ENCODE measurements at regions not wholly inside any gene's neighbourhood (a gene's known extent, or its start where the extent isn't known, plus 50 kb on each side); places are given as distances from the start of the nearest gene placed in this dataset.

DNA sequence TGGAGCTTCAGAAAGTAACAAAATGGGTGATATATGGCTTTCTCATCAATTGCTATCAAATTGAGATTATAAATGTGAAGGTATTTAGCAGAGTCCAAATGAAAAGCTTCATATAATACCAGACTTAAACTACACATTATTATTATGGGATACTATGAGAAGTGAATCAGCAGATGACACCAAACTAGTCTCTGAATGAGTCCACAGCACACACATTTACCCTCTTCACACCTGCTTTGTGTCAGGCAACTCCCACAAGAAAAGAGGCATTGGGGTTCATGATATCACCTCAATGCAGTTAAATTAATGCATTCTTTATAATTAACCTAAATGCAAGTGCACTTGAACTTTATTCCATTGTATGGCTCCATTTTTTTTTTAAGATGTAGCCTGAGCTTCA, 330.5 kb downstream of the BCL11B start:
- no peak for DNase-seq (ENCODE audit: low read depth)

DNA sequence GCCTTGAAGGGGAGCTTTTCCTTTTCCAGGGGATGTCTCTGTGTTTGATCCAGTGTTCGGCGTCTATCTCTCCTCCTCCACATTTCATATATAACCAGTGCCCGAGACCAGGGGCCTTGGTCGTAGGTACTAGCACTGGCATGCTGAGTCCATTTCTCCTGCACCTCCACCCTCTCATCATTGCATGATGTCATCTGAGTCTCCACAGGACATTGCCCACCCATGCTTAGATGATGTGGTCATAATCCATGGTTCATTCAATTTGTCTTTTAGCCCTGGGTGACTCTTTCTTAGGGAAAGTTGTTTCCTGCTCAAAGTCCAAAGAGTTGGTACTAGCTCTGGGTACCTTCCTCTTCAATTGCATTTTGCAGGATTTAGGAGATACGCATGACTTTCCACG, 328.1 kb downstream of the BCL11B start:
- DNase-seq (ENCODE audit: low read depth) = no peak

DNA sequence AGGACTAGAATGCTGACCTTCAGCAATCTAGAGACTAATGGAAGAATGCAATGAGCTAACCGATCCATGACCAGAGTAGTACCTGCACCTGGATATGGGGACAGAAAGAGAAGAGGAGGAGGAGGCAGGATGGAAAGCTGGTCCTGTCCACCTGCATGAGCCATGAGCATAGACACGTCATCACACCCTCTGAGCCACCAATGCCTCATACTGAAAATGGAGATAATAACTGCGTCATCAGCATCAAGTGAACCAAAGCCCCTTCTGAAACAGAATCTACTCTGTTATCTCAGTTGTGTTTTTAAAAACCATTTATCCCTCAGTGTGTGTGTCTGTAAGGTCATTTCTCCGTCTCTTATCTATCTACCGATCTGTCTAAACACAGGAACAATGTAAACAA, 327.0 kb downstream of the BCL11B start:
- DNase-seq (ENCODE audit: low read depth) = no peak

DNA sequence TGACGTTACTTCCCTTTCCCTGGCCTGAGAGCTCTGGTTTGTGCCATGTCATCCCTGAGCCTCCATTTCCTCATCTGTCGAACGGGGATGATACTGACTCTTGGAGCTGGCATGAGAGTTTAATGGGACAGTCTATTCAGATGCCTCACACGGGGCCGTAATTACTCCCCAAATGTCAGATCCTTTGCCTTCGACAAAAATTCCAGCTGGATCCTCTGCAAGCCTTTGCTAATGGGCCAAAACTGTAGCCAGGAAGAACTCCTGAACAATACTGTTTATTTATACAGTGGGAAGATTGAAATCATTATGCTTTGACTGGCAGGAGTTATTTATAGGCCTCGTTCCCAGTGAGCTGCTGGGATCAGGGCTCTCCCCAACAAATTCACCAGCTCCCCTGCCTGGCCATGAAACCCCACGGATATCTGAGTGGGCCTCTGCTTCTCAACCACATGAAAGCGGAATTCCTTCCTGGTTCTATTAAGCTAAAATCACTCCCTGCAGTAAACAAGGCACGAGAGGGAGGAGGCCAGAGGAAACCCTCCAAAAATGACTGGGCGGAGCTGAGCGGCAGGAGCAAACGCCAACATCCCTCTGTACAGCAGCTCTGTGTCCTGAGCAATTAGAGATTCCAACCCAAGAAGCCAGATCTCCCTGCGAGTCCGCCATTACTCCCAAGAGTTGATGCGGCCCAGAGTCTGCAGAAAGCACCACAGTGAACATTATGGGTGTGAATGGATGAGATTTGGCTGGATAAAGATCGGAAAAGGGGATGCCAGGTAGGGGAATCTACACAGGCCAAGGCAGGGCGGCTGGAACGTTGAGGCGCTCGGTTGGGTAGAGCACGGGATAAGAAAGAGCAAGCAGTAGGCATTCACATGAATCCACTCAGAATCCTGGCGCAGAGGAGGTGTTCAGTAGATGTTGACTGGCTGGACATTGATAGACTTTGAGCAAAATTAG, 326.1 kb downstream of the BCL11B start:
- DNase-seq (ENCODE audit: low read depth) = no peak

DNA sequence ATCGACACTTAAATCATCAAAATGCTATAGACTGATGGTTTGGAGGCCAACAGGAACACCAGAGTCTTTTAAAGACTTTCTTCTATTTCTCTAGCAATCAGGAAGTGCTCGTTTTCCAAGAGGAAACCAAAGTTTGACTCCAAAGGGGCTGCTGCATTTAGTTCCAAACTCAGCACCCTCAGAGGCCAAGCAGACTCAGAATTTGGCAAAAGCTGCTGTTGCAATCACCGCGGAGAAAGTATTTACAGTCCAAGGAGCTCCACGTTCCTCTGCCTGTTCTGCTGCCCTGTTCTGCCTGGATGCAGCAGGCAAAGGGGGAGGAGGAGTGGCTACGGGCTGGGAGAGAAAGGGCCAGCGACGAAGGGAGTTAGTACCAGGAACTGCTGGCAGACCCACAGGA, 325.1 kb downstream of the BCL11B start:
- DNase-seq (ENCODE audit: low read depth) = no peak

DNA sequence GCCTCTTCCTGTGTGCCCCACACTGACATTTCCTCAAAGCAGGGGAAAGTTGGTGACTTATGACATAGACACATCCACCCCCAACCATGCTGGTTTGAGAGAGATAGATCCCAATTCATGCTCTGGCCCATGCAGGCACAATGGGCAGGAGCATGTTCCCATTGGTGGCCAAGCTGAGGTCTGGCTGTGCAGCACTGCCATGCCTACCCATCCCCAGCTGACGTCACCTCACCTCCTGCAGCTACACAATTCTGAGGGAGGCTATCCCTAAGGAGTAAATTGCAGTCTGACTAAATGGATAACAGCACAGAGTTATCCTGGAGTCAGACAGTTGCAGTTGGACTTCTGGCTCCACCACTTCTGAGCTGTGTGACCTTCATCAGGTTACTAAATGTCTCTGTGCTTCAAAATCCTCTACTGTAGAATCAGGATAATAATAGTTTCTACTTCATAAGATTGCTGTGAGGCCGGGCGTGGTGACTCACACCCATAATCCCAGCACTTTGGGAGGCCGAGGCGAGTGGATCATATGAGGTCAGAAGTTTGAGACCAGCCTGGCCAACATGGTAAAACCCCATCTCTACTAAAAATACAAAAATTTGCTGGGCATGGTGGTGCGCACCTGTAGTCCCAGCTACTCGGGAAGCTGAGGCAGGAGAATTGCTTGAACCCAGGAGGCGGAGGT, 323.9 kb downstream of the BCL11B start:
- no peak for DNase-seq (ENCODE audit: low read depth)

DNA sequence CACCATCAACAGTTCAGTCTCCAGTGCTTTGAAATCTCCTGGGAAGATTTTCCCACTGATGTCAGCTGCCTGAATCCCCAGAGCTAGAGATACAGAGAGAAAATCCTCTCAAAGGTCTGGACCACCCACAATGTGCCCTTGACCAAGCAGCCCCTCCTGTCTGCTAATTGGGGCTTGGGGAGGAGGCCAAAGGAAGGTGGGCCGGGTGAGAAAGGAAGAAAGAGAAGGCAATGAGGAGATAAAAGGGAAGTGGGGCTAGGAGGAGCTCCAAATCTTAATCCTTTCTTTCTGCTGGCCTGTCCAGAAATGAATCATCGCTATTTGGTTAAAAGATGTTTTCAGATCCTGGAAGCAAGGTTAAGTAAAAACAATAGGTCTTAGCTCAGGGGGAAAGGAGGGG, 322.9 kb downstream of the BCL11B start:
- DNase-seq (ENCODE audit: low read depth) = no peak

DNA sequence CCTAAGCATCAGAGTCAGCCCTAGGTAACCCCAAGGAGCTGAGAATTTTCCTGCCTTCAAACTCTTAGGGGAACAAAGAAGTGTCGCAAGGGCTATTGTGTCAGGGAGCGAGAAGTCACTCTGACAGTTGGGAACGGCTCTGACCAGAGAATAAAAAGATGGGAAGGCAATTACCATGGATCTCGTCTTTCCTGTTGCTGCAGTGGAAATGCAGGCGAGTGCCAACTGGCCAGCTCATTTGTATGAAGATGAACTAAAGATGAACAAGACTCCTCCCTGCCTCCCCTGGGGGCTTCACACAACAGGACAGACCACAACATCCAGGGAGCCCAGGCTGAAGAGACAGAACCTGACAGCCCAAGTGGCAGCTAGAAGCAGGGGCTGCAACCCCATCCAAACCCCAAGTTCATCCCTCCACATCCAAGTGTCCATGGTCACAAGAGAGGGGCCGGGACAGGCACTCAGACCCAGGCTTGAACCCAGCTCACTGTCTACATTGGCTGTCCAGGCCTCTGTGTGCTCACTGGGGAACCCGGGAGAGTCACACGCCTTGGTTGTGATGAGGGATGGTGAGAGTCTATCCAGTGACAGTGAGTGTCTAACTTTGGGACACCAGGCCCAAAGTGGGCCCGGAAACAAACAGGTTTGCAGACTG, 322.4 kb downstream of the BCL11B start:
- DNase-seq (ENCODE audit: low read depth) = no peak

DNA sequence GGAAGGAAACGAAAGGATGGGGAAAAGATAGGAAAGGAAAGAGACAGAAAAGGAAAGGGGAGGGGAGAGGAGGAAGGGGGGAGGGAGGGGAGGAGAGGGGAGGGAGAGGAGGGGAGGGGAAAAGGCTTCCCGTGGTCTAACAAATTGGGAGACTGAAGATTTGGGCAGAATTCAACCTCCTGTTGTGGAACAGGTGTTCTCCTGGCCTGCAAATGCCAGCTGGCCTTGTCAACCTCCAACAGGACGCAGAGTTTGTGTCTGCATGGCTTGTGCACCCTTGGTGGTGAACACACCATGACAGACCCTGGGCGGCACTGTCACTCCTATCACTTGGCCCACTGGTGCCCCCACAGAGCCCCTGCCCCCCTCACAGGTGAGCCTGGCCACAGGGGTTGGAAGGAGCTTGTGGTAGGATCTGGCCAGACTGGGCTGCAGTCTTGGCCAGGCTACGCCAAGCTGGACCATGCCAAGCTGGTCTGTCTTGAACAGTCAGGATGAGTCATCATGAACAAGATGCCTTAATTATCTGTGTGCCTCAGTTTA, 321.6 kb downstream of the BCL11B start:
- no peak for DNase-seq (ENCODE audit: low read depth)

DNA sequence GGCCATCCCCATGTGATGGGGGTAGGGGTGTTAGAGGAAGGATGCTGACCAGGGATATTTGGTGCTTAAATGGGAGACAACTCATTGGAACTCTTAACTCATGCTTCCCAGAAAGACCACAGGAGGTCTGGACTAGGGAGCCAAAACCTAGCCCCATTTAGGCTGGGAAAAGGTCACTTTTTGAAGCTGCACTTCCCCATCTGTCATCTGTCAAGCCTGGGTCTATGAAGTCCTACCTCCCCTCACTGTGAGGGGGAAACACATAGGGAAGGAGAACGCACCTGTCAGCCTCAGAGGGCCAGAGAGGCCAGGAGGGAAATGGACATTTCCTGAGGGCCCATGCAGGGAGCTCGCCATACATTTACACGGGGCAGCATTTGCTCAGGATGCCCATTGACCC, 321.0 kb downstream of the BCL11B start:
- DNase-seq (ENCODE audit: low read depth) = no peak

DNA sequence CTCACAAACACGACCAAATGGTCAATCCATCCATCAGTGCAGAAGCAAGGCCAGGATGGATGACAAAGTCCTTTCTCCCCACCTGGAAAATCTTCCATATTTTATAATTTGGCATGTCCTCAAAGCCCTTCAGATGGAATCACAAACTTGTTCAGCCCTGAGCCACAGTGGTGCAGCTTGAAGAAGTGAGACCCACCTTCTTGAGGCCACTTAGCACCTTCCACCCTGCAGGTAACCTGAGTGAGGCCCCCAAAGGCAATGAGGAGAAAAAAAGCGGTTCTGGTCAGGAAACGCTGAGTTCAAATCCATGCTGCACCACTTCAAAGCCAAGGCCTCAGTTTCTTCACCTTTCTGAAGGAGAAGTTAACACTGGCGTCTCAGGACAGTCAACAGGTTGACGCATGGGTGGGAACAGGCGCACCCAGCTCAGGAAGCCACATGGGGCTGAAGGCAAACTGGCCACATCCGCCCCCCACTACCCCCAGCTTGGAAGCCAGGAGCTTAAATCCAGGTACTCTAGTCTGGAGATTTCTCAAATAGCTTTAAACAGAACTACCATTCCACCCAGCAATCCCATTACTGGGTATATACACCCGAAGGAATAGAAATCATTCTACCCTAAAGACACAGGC, 320.4 kb downstream of the BCL11B start:
- no peak for DNase-seq (ENCODE audit: low read depth)

DNA sequence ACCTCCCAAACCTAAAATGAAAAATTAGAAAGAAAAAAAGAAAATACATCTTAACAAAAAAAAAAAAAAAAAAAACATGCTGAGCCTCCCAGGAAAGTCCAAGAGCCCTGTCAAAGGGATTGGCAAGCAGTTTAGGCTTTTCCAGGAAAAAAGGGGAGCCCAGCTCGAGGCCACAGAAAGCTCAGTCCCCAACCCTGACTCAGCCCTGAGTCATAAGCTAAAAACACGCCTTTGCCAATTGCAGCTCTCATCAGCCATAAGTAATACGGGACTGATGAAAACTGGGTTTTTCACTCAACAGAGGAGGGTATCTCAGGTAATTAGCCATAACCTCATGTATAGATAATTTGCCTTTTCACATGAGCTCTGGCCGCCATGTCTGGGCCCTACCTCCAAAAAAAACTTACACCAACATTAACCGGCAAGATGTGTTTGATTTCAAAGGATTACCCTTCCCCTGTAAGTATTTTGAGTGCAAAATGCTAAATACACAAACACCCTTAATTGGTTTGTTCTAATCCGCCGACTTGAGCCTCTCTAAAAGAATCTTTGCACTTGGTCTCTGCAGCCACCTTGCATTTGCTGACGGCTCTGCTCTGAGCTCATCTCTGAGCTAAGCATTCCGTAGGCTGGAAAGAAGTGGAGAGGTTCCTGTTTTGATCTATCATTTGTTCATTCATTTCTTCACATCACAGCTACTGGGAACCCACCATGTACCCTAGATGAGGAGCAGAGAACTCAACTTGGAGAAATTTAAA, 319.2 kb downstream of the BCL11B start:
- peak; percentile 46 for DNase-seq (ENCODE audit: low read depth)

DNA sequence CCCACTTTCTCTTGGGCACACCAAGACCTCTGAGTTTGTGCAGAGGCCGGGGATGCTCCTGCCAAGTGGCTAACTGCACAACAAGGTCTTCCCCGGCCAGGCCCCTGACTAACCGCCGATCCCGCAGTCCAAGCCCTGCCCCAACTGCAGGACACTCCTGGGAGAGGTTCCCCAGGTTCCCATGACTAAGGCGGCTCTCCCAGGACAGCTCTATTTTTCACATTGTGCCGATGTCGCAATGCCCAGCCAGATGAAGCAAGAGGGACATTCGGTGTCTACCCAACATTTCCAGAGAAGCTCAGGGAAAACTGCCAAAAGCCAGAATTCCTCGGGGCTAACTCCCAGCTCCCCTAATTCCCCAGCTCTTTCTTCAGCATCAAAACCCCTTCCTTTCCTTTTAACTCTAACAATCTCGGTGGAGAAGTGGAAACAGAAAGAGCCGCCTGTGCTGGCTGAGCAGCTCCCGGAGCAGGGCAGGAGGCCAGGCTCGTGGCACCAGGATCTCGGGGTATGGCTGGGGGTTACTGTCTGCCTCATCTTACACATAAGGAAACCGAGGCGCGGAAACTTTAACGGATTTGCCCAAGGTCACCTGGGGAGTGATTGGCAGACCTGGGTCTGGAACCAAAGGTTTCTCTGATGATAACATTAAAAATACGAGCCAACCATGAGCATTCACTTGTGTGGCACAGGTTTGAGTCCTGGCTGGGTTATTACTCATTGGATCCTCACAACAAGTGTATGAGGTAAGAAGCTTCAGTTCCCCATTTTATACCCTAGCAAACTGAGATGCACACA, 318.2 kb downstream of the BCL11B start:
- DNase-seq (ENCODE audit: low read depth) = peak; percentile 74

DNA sequence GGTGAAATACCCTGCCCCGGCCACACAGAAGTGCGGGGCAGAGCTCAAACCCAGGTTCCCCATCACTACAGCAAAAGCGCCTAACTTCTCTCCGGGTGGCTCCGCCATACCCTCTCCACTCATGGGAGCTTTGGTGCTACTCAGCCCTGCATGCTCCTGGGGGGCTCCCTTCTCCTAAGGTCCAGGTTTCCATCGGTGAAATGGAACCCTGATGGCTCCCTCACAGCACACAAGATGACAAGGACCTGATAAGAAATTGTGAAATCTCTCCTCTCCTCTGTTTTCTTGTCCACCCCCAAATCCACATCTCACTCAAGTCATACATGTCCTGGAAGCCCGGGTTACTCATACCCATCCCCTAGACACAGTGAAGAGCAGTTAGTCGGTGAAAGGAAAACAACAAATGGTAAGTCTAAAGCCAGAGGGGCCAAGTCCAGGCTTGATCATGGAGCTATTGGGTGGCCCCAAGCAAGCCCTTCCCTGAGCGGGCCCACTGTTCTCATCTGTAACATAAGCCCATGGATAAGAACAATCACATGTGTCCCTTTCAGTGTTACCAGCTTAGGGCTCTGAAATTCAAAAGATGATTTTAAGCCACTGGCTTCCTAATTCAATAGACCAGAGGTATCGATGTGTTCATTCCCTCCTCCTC, 317.5 kb downstream of the BCL11B start:
- no peak for DNase-seq (ENCODE audit: low read depth)

DNA sequence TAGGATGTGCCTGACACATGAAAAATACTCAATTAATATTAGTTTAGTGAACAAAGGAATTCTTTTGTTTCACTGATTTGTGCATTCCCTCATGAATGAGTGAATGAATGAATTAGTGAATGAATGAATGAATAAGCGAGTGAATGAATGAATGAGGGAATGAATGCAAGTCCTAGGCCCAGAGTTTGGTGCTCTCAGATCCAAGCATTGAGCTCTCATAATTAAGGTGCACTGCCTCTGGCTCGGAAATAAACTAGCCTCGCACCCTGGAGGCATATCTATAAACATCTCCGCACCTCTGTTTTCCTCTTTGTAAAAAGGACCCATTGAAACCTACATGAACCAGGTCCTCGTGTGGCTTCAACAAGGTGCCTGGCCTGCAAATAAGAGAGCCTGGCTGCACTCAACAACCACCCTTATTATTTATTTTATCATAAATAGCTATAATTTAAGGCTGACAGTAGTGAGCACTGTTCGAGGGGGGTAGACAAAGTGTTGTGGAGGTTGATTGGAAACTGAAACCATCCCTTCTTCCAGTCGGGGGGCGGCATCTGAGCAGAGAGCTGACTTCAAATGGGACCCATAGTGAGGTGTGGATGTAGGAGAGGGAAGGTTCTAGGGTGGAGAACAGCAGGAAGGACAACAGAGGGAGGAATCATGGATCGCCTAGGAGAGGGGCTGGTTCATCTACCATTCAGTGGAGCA, 316.8 kb downstream of the BCL11B start:
- no peak for DNase-seq (ENCODE audit: low read depth)

DNA sequence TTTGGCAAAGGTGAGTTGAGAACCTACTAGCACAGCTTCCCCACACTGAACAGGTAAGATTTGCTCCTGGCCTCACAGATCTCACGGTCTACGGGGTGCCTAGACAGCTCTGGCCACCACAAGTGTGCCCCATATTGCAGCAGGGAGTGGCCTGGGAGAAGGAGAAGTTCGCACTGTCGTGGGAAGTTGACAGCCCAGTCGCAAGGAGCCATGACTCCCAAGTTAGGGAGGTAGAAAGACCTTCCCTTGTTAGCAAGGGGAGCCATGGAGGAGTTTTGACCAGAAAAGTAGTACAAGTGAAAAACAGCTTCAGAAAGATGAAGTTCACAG, 316.3 kb downstream of the BCL11B start:
- DNase-seq (ENCODE audit: low read depth) = no peak

DNA sequence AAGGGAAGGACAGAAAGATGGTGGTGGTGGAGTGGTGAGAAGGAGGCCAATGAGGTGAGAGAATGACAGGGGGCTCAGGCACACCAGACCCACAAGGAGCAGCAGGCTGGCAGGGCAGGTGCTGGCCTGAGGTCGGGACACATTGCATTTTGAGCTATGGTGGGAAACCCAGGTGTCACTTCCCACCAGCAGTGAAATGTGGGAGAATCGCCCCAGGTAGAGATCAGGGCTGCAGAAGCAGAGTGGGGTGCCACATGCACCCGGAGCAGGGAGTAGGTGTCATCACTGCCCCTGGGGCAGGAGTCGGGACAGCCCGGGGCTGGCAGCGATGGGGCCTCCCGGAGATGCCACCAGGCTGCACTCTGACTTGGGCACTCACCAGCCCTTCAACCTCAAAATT, 315.8 kb downstream of the BCL11B start:
- no peak for DNase-seq (ENCODE audit: low read depth)

DNA sequence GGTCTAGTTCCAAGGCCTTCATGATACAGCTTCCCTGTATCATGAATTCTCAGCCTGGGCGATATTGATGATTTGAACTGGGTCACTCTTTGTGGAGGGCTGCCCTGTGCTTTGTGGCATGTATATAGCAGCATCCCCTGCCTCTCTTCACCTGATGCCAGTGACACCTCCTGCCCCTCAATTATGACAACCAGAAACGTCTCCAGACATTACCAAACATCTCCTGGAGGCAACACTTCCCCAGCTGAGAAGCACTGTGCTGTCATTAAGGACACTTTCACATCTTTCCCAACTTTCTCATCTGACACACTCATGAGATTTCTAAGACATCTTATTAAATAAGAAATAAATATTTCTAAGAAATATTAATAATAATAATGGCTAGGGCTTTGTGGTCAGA, 315.3 kb downstream of the BCL11B start:
- no peak for DNase-seq (ENCODE audit: low read depth)

DNA sequence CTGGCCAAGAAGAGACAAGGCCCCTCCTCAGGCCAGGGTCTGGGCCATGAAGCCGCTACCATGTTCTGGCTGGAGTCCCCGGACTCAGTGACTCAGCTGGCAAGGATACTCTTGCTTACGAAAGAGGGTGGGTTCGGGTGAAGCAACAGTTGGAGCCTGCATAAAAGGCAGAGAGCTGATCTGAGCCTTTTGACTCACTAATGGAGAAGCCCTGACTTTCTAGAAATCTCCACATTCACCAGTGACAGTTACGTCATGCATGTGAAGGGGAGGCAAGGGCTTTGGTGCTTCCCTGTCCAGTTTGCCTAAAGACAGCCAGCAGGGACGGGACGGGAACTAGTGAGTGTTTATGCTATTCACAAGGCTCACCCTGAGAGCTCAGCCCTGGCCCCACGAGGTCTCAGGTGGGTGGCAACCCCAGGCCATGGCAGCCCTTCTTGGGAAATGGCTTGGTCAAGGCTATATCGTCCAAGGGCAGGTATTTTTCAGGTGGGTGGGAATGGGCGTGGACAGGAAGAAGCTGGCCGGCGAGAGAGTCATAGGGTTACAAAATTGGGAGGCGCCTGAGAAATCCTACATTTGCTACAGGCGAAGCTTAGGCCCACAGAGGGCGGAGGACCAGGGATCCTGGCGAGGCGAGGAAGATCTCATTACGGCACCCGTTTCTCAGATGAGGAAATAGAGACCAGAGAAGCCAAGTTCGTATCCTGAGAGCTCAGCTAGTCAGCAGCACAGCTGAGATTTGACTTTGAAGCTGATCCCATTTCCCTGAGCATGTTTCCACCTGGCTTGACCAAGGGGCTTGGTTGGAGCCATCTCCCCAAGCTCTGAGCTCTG, 314.6 kb downstream of the BCL11B start:
- DNase-seq (ENCODE audit: low read depth) = peak; percentile 77

All from GM04504 (cell line).